ENCODE measurements at regions not wholly inside any gene's neighbourhood (a gene's known extent, or its start where the extent isn't known, plus 50 kb on each side); places are given as distances from the start of the nearest gene placed in this dataset.

DNA sequence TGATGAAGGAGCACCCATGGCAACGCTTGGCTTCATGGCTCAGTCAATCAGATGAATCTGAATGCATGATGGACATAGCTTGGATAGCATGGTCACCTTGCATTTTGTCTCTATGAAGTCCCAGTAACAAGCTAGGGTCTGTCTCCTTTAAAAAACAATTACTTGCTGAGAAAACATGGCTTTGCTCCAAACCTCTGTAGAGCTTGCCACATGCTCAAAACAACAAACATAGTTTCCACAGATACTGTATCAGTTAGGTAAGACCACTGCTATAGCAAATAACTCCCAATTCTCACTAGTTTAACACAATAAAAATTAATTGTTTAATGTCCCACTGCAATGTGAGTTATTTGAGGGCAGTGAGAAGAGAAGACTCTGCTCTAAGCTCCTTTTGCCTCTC, 401.0 kb downstream of the IRS1 start:
- no peak for TF ChIP-seq EZH2phosphoT487 (conservative IDR thresholded peaks at IDR 0.05; ENCODE audit: low read length)
- TF ChIP-seq CTCF (IDR thresholded peaks at IDR 0.05; ENCODE audit: insufficient read depth, low read length, poor library complexity, severe bottlenecking) = no peak
- no peaks in the 10 kb centered on the region for H3K9me3 ChIP-seq (ENCODE audit: insufficient read depth, low read length)
- no peaks in the 10 kb centered on the region for H3K9me2 ChIP-seq (replicated peaks; ENCODE audit: insufficient read depth, low read length)
- H3K36me3 ChIP-seq (ENCODE audit: low read length) = no peaks in the 10 kb centered on the region
- no peak overlapping the region for H3K4me3 ChIP-seq (ENCODE audit: insufficient read depth, low read length, poor library complexity, severe bottlenecking)
- H3F3A ChIP-seq (ENCODE audit: insufficient read depth) = no peaks in the 10 kb centered on the region
- no peak overlapping the region for H3K9ac ChIP-seq (ENCODE audit: low read length)
- H3K79me2 ChIP-seq (ENCODE audit: insufficient read depth, low read length) = no peaks in the 10 kb centered on the region
- H2AFZ ChIP-seq (ENCODE audit: low read depth, low read length, severe bottlenecking) = no peak overlapping the region
- H3K4me2 ChIP-seq (ENCODE audit: low read depth, low read length, poor library complexity, severe bottlenecking) = no peak overlapping the region
- no peaks in the 10 kb centered on the region for H3K27me3 ChIP-seq (ENCODE audit: low read length)
- H4K20me1 ChIP-seq (ENCODE audit: low read depth, low read length) = no peaks in the 10 kb centered on the region
- H3K27ac ChIP-seq (ENCODE audit: low read depth, low read length) = no peak overlapping the region

- Histone ChIP-seq H3K27me3 (ENCODE audit: low read length) (no peaks in the 10 kb centered on the region), H2AFZ (ENCODE audit: low read depth, low read length, severe bottlenecking) (no peak overlapping the region), H3F3A (ENCODE audit: insufficient read depth) (no peaks in the 10 kb centered on the region), H3K27ac (ENCODE audit: low read depth, low read length) (no peak overlapping the region), H3K4me2 (ENCODE audit: low read depth, low read length, poor library complexity, severe bottlenecking) (no peak overlapping the region), H3K9ac (ENCODE audit: low read length) (no peak overlapping the region), H4K20me1 (ENCODE audit: low read depth, low read length) (no peaks in the 10 kb centered on the region), H3K79me2 (ENCODE audit: insufficient read depth, low read length) (no peaks in the 10 kb centered on the region), H3K4me3 (ENCODE audit: insufficient read depth, low read length, poor library complexity, severe bottlenecking) (no peak overlapping the region), H3K9me2 (replicated peaks; ENCODE audit: insufficient read depth, low read length) (no peaks in the 10 kb centered on the region), H3K36me3 (ENCODE audit: low read length) (no peaks in the 10 kb centered on the region), H3K9me3 (ENCODE audit: insufficient read depth, low read length) (no peaks in the 10 kb centered on the region)
- no peak for TF ChIP-seq EZH2phosphoT487 (conservative IDR thresholded peaks at IDR 0.05; ENCODE audit: low read length)
- TF ChIP-seq CTCF (IDR thresholded peaks at IDR 0.05; ENCODE audit: insufficient read depth, low read length, poor library complexity, severe bottlenecking) = no peak
These were observed 403.1 kb downstream of the IRS1 start for GRCh38 chr2:226396541-226396940.

DNA sequence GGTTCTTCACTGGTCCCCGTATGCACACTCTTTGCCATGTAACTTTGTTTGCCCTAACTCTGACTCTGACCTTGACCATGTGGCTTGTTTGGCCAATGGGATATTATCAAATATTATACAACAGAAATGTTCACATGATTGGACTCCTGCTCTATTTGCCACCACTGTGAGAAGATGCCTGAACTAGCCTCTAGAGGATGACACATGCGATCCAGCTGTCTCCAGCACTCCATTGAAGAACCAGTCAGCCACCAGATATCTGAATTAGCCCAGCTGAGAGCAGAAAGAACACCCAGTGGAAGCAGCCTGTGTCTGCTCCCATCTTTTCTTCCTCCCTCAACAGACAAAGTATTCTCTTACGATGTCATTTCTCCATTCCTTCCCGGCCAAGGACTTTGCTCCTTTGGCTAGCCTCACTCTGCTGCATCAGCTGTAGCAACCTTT, 412.1 kb downstream of the IRS1 start:
- no peak overlapping the region for H2AFZ ChIP-seq (ENCODE audit: low read depth, low read length, severe bottlenecking)
- H3K79me2 ChIP-seq (ENCODE audit: insufficient read depth, low read length) = no peaks in the 10 kb centered on the region
- no peaks in the 10 kb centered on the region for H3K27me3 ChIP-seq (ENCODE audit: low read length)
- no peak overlapping the region for H3K4me2 ChIP-seq (ENCODE audit: low read depth, low read length, poor library complexity, severe bottlenecking)
- H3K4me3 ChIP-seq (ENCODE audit: insufficient read depth, low read length, poor library complexity, severe bottlenecking) = no peak overlapping the region
- no peaks in the 10 kb centered on the region for H3K9me2 ChIP-seq (replicated peaks; ENCODE audit: insufficient read depth, low read length)
- H3K36me3 ChIP-seq (ENCODE audit: low read length) = no peaks in the 10 kb centered on the region
- no peak overlapping the region for H3K27ac ChIP-seq (ENCODE audit: low read depth, low read length)
- no peak for TF ChIP-seq CTCF (IDR thresholded peaks at IDR 0.05; ENCODE audit: insufficient read depth, low read length, poor library complexity, severe bottlenecking)
- TF ChIP-seq EZH2phosphoT487 (conservative IDR thresholded peaks at IDR 0.05; ENCODE audit: low read length) = no peak
- no peaks in the 10 kb centered on the region for H3K9me3 ChIP-seq (ENCODE audit: insufficient read depth, low read length)
- H4K20me1 ChIP-seq (ENCODE audit: low read depth, low read length) = no peaks in the 10 kb centered on the region
- H3F3A ChIP-seq (ENCODE audit: insufficient read depth) = no peaks in the 10 kb centered on the region
- no peak overlapping the region for H3K9ac ChIP-seq (ENCODE audit: low read length)
